Pulmonary artery endothelial cell (primary cell): ENCODE measurements at regions not wholly inside any gene's neighbourhood (a gene's known extent, or its start where the extent isn't known, plus 50 kb on each side); places are given as distances from the start of the nearest gene placed in this dataset.
A peak's percentile ranks its signal among the peaks of the same experiment; 100 is the strongest.
"Not testable (repeated sequence)": the region's sequence is repeated elsewhere in the genome, so short reads cannot be mapped to it uniquely, and the experiment has no call there.

Experiments
- DNase-seq: peaks from one replicate; pipeline ENCODE4 v3.0.0-alpha.2; 2011; ENCODE audit warnings: low read depth, low spot score

DNA sequence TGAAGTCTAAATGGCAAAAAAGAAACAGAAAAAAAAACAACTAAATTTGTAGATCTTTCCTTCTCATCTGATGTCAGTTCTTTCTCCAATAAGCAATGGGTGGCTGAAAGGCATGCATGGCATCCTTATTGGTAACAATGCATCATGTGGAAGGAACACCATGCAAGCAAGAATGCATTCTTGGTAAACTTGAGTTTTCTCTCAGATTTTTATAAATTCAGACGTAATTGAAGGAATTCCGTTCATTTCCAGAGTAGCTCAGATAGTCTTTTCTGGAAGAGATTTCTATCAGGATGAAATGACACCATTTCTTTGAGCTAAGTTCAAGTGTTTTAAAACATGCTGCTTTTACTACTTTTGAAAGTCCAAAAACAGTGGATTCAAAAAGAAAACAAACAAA lies 373.0 kb downstream of the COG6 start:
- DNase-seq: no peak

DNA sequence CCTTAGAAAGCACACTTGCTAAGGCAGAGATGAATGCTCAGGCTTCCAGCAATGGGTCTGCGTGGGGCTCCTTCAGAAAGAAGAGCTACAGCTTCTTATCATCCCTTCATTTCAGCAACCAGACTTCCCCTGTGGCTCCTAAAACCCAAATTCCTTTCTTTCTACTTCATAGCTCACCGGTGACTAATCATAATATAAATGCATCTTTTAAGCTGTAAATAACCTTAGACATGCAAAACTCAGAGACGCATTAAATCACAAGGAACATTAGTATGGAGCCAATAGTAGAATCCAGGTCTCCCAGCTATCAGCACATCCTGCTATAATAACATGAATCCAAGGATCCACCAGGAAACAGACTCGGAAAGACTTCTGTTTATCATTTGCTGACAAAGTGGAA lies 375.6 kb downstream of the COG6 start:
- DNase-seq: peak; percentile 89

DNA sequence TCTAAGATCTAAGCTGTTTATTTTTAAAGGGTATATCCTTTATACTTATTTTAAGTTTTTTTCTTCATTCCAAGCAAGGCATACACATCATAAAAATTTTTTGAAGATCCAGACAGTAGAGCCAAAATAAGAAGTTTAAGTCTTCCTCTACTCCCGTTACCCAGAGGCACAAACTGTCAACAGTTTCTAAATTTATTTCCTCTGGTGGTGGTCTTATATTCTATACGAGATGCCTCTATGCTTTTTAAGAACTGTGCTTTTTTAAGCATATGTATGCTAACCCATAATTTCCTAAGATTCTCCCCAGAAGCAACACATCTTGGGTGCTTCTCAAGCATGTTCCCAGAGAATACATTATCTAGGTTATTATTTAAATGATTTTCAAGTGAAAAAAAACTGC lies 383.6 kb downstream of the COG6 start:
- no peak for DNase-seq

DNA sequence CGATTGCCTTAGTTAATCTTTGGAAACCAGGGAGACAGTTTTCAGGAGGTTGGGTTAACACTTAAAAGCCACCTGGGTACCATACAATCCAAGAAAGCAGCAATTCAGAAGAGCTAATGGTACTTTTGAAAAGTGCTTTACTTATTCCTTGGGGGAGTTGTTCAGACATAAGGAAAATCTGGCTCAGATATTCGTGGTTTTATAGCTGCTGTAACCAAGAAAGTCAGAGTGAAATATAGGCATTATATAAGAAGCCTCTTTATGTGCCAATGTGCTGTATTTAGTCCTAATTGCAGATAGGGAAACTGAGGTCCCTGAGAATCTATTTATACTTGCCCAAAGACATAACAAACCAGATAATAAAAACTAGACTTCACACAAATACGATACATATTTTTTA lies 387.5 kb downstream of the COG6 start:
- DNase-seq: no peak

DNA sequence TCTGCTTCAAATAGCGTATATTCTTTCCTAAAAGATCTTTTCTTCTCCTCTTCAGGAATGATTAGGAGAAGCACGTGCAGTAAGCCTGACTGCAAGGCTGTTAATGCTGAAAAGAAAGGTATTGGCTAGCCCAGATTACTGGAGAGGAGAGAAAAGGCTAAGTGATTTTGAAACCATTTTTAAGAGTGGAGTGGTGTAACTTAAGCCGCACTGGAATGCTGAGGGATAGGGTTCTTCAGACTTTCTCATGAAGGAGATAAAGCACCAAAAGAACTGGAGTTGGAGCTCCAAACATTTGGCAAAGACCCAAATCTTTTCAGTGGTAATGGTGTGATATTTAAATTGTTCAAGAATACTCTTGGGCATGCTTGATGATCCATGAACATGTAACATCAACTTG lies 388.3 kb downstream of the COG6 start:
- DNase-seq: no peak

DNA sequence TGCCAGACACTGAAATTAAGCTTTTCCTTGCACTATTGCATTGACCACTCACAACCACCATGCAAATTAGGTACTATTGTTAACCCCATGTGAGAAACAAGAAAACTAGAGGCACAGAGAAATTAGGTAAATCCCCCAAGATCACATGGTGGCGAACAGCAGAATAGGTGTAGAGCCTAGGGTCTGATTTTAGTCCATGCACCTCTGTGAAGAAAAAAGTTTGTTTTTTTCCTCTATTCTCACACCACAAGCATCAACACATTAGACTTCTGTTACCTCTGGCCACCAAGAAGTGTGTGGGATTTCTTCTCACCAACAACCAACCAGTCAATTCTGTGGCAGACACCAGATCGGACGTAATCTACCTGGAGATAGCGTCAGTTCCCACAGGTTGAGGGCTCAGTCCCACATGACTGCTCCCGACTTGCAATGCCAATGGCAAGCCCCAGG lies 391.9 kb downstream of the COG6 start:
- DNase-seq: no peak

DNA sequence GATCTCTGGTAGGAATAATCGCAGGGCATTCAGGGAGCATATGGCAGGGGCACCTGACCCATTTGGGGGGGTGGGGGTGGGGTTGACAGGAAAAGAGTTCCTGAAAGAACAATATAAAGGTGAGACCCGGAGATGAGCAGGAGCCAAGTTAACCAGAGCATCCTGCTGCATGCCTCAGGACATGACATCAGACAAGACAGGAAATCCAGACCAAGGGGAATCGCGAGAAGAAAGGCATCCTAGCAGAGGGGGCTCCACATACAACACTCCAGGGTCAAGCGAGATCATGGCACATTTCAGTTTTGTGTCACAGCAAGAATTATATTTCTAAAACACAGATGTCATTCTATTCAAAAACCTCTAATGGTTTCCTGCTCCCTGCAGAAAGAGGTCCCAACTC lies 393.1 kb downstream of the COG6 start:
- DNase-seq: no peak

DNA sequence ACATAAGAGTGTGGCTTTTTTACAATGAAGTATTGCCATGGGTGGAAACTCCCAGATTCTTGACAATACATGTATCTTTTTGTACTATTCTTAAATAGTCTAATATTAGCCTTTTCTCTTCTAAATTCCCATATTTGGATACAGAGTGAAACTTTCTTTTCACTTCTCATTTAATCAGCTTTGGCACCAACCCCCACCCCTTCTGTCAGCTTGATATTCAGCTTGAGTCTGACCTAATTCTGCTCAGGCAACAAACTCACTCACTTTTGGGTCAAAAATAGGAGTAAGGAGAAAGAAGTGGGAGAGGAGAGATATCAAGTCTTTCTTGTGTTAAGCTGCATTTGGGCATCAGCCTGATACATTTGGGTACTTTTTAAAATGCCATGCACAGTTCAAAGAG lies 397.5 kb downstream of the COG6 start:
- no peak for DNase-seq

DNA sequence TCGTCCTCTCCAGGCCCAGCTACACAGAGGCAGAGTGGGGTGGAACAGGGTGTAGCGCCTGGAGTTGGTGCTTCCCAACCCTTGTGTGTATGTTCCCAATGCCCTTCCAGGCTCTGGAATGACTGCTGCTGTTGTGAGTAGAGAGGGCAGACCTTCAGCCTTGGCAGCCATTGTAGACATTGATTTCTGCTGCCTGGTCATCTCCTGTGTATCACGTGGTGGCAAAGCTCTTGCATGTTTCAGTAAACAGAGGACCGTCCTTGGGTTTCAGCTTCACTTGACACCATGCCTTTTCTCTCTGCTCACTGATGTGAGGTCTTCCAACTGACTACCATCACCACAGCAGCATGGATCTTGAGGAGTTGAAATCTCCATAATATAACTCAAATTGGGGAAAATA lies 397.9 kb downstream of the COG6 start:
- no peak for DNase-seq

DNA sequence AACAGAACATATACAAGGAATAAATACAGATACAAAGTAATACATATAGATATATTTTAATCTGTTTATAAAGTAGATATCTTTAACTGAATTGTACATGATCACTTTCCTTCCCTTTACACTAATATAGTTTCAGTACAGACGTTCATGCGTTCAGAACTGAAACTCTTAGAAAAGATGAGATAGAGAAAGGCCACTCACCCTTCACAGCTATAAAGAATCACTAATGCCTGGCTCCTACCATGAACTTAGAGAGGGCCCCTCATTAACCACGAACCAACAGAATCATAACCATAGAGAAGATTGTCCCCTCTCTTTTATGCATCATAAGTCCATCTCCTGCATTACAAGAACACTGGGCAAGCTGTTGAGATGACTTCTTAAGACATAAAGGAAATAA lies 399.0 kb downstream of the COG6 start:
- DNase-seq: not testable (repeated sequence)

DNA sequence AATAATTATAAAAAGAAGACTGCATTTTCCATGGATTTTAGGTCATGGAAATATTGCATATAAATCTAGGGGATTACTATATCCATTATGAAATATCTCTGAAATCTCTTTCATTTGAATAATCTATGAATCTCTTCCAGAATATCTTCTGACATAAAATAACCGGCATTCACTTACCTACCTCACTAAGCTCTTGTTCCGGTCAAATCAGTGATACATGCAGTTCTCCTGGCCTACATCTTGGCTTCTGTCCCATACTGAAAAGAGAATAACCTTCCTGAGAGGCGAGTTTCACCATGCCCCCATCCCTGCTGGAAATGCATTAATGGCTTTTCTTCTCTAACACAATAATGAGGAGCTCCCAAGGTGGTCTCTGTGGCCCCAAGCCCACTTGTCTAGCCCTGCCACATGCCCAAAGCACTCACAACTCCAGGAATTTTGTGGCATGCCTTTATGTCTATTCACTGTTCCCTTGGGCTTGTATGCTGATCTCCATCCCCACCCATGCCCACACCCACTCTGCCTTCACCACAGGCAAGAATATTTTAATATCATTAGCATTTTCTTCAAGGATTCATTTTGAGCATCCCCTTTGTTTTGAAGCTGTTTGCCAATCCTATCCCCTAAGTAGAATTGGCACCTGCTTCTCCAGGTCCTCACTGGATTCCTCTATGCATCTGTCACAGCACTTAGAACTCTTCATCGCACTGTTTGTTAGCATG lies 401.6 kb downstream of the COG6 start:
- DNase-seq: no peak

DNA sequence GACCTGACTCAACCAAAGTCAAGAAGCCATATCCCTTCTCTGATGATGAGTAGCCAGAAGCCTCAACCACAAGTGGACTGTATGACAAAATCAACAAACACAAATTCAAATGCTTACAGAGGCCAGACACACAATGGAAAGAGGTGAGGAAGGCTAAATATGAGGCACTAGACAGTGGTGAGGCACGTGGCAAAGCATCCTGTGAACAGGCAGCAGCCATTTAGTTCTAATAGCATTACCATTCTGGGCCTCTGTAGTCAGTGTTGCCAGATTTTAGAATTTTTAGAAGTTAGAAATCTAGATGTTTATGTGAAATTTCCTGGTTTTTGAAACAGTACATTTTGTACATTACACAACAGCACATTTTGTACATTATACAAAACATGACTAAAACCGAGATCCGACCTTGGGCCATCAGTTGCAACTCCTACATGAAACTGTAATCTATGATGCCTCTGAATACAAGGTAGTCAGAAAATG lies 403.3 kb downstream of the COG6 start:
- no peak for DNase-seq

DNA sequence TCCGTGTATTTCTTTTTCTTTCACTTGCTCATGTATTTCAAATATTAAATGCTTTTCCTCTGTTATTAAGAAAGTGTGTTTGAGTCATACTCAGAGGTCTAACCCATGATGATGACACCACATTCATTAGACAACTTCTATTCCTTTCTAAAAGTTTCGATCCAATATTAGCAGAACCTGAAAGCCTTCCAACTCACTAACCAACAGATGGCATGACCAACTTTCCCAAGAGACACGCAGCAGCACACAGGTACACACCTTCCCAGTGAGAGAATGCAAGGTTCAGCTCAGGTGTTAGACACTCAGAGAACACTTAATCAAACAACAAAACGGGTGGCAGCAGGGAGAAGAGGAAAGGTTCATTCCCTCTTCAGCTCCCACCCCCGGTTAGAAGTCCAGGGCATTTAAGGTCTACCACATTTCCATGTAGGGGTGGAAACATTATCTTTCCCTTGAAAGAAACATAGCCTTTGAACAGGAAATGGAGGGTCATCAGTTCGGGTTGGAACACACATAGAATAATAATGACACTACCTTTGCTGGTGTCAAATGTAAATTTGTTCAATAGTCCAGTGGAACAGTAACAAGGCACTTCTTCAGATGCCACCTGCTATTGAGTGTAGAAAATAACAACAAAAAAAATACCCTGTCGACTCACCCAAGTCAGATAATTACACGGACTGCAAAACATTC lies 404.2 kb downstream of the COG6 start:
- no peak for DNase-seq

DNA sequence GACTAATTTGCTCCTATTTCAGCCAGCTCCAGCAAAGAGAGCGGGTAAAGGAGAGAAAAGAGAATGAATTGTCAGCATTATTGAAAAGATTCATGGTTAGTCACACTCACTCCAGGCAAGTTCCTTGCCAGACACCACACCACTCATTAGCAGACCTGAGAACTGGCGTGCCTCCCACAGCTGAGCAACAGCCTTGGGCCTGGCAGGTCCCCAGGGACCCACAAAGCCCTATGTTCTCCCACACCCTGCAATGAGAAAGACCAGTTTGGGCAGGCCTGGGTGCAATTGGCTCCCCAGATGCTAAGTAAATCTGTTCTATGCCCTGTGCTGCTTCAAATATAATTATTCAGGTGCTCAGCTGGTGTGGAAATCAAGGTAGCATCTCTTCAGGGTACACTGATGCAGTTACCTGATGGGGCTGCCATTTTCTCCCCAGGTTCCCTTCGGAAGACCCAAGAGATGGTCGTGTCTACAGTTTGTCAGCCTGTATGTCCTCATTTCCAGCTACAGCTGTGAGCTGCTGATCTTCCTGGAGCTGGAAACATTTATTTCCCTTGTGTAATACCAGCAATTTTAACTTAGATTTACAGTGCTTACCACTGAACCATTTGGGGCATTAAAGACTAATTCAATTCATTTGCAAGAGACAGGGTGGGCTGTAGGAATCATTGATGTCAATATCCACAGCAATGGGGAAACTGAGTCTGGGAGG lies 405.0 kb downstream of the COG6 start:
- DNase-seq: no peak

DNA sequence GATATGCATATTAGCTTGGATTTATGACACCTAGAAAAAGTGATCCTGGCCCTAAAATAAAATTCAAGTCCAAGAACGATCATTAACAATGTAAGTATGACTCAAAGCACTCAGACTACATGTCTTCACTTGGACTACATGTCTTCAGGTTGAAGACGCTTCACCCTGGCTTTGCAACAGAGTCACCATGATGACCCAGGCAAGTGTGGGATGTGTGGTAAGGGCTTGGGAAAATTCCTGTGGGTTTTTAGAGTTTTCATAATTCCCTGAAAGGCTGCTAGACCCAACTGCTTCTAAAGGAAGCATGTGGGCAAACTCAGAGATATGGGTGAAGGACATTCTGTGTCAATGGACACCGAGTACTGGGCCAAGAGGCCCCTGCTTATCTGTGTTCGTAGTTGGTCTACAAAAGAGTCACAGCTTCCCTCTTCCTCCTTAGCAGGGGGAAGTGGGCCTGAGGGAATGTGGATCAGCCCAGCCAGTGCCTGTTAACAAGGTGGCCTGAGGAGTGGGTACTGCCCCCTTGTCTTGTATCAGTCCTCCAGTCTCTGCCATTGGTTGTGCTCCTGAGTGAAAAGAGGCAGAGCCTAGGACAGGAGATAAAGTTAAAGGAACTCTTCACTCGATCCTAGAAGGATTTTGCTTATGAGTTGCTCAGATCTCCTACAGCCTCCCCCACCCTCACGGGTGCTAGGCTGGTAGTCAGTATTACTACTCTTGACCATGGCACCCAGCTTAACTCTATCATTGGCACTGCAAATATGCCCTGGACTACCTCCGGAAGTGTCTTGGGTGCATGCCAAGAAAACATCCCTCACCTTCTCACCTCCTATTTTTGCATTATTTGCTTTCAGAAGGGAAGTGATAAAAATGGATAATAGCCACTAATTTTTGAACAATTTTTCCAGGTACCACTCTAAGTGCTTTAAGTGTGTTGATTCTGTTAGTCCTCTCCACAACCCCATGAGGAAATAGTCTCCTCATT lies 406.3 kb downstream of the COG6 start:
- no peak for DNase-seq

DNA sequence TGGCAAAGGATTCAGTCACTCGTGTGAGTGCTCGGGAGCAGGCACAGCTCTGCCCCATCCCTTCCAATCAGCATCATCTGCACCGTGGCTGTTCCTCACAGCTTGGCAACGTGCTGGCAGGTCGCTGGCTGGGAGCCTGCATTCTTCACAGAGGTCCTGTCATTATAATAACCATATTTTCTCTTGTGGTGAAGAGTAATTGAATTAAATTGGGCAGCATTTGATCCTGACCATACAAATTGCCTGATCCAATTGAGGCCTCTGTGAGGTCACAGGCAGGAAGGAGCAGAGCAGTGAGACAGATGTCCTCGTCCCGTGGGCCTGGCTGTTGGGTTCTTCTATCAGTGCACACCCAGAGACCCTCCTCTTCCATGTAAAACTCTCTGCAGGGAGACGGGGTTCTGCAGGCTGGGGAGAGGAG lies 407.8 kb downstream of the COG6 start:
- no peak for DNase-seq

DNA sequence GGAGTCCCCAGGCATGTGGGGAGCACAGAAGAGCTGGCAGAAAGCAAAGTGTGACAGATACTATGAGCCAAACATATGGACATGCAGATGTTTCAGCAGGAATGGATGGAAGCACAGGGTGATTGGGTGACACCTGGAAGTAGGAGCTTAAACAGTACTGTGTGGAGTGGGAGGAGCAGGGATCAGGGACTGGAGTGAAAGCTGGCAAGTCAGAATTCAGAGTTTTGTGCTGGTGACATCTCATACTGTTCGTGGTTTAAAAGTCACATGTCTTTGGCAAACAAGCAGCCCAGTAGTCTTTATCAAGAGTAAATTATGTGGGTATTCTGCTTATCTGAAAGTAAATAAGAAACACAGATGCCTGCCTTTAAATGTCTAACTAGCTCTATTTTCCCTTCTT lies 408.2 kb downstream of the COG6 start:
- DNase-seq: no peak

DNA sequence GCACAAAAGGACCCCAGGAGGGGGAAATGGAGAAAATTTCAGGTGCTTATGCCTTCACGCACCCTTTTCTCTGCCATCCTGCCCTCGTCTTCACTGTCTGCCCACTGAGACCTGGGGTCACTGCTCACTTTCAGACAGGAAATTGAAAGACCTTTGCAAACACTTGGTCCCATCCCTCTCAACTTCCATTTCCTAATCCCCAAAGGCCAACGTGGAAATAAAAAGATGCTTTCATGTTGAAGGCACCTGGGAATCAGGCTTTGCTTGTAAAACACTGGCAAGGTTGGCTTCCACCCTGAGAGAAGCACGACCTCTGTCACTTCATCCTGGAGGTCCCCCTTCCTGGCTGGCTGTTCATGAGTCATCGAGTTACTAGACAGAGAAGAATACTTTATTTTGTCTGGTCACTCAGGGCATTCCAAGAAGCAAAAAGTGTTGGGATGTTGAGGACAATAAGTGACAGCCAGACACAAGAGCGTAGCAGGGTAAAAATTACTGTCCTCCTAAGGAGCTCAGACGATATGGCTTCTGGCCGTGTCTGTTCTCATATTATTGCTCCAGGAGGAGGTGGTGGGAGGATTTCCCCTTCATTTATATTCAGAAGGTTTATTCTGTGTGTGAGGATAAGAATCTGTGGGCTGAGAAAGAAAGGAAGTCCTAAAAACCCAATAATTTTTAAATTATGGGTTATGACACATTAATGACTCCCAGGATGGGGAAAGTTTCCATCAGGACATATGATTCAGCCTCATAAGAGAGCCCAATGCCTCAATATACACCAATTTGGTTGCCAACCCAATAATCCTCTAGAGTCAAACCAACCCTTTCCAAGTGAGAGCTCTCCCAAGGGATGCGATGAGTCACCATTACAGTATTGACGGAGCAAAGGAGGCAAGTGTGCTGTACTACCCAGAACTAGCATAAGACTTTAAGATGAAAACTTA lies 409.0 kb downstream of the COG6 start:
- DNase-seq: no peak

DNA sequence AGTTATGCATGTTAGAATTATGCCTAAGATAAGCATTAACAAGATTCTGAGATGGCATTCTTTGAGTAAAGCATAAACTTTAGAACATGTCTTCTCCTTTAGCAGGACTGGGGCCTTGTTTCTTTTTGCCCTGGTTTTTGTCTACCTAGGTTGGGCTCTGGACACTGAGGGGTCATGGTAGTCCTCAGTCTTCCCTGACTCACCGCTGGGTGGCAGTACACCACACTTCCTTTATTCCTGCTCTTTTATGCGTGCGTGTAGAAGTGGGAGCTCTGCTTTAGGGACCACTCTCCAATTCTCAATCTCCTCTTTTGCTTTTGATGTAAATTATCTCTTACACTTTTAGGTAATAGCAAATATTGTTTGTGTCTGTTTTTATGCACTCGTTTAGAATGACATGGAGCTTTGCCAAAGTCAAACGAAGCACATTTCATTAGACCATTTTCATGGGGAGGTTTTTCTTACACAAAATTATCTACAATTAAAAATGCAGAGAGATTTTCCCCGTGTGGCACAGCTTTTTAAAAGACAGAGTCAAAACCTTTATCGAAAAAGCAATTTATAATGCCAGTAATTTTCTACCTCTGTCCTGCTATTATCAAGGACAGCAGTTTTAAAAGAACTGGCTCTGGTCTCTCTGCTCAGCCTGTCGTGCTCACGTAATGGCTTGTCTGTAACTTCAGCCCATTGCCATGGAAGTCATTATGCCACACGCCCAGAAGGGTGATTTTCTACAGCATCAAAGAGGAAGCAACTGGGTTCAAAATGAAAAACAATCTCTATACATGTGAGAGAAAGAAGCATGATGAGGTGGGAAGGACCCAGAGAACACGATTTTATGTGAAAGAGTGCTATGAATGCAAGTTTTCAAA lies 413.9 kb downstream of the COG6 start:
- DNase-seq: peak; percentile 46
